Fibroblast of lung (primary cell): ENCODE measurements at regions not wholly inside any gene's neighbourhood (a gene's known extent, or its start where the extent isn't known, plus 50 kb on each side); places are given as distances from the start of the nearest gene placed in this dataset.

Experiments
- DNase-seq, 2 donors: peaks; one replicate each; pipeline versions ENCODE4 v3.0.0 to v3.0.0-alpha.2; 2010; ENCODE audit warnings: low read depth in 2 of 2
- H2AFZ ChIP-seq: 2 replicates; pipeline ENCODE4 v1.5.1; 2012; ENCODE audit warnings: low read length, control low read depth, inconsistent platforms
- H3K27ac ChIP-seq: 2 replicates; pipeline ENCODE4 v1.5.1; 2011; ENCODE audit warnings: low read length, control low read depth; ENCODE audit not compliant: insufficient read depth
- H3K27me3 ChIP-seq: 2 replicates; pipeline ENCODE4 v1.5.1; 2011; ENCODE audit warnings: mild to moderate bottlenecking, low read length; ENCODE audit not compliant: control insufficient read depth, insufficient read depth
- H3K36me3 ChIP-seq: 2 replicates; pipeline ENCODE4 v1.5.1; 2011; ENCODE audit warnings: low read length; ENCODE audit not compliant: control insufficient read depth, insufficient read depth
- H3K4me1 ChIP-seq: 2 replicates; pipeline ENCODE4 v1.5.1; 2011; ENCODE audit warnings: low read length; ENCODE audit not compliant: control insufficient read depth, insufficient read depth; ENCODE audit errors: extremely low read depth
- H3K4me2 ChIP-seq: 2 replicates; pipeline ENCODE4 v1.5.1; 2011; ENCODE audit warnings: low read length, control low read depth; ENCODE audit not compliant: insufficient read depth; ENCODE audit errors: extremely low read depth
- H3K4me3 ChIP-seq, 4 experiments: fragments of 200-600 bp in 1 of 4; sonication (generic) in 1 of 4; replicated peaks in 1 of 4; 2 replicates each; pipeline ENCODE4 v1.5.1; 2011 to 2016; ENCODE audit warnings: low read length in 4 of 4, low read depth in 3 of 4, mild to moderate bottlenecking in 3 of 4, control low read depth in 2 of 4, inconsistent platforms in 1 of 4, mixed read lengths in 1 of 4; ENCODE audit not compliant: insufficient read depth in 1 of 4; ENCODE audit errors: control extremely low read depth in 1 of 4
- H3K79me2 ChIP-seq: 2 replicates; pipeline ENCODE4 v1.5.1; 2012; ENCODE audit warnings: mild to moderate bottlenecking, low read length, inconsistent platforms; ENCODE audit not compliant: control insufficient read depth, insufficient read depth
- H3K9ac ChIP-seq: 2 replicates; pipeline ENCODE4 v1.5.1; 2011; ENCODE audit warnings: mild to moderate bottlenecking, low read length, control low read depth; ENCODE audit not compliant: insufficient read depth
- H3K9me3 ChIP-seq: 2 replicates; pipeline ENCODE4 v1.5.1; 2012; ENCODE audit warnings: low read depth, low read length; ENCODE audit not compliant: control insufficient read depth, insufficient read depth
- H4K20me1 ChIP-seq: 2 replicates; pipeline ENCODE4 v1.5.1; 2011; ENCODE audit warnings: low read length; ENCODE audit not compliant: control insufficient read depth, insufficient read depth; ENCODE audit errors: extremely low read depth
- CTCF ChIP-seq, 2 donors: IDR thresholded peaks in 1 of 2; conservative IDR thresholded peaks in 1 of 2; 1 replicate in 1 of 2; 2 replicates in 1 of 2; pipeline ENCODE4 v1.5.1; 2011 to 2012; ENCODE audit warnings: low read length in 2 of 2, control low read depth in 1 of 2, inconsistent platforms in 1 of 2, low read depth in 1 of 2, mild to moderate bottlenecking in 1 of 2
- EZH2 ChIP-seq: IDR thresholded peaks from 2 replicates; pipeline ENCODE4 v1.5.1; 2012; ENCODE audit warnings: low read length, control low read depth, mild to moderate bottlenecking; ENCODE audit errors: missing control alignments

DNA sequence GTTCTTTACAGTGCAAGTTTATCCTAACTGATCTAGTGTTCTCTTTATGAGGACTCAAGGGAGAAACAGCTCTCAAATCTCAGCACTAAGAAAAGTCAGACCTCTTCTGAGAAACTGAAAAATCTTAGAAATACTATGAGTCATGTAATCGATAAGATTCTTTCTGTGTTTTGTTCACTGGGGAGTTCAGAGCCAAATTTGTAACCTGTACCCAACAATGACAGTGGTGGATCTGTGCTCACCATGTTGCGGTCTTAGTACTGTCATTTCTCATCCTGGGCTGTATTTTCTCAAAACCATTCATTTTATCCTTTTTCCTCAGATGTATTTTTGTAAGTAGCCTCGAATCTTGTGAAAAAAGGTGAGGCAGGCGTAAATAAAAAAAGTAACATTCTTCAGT lies 146.4 kb downstream of the ACER2 start:
- no peak for TF ChIP-seq EZH2
- TF ChIP-seq CTCF (conservative IDR thresholded peaks at IDR 0.05 in 1 of 2, IDR thresholded peaks at IDR 0.05 in 1 of 2; ENCODE audit: low read depth in 1 of 2, low read length in 2 of 2) = no peak
- DNase-seq = no peak

GRCh38 chr9:19554529-19554928 lies 145.7 kb downstream of the ACER2 start:
- Histone ChIP-seq H3K4me1 (no peaks in the 10 kb centered on the region), H3K79me2 (no peaks in the 10 kb centered on the region), H3K4me2 (no peak overlapping the region), H3K27ac (no peak overlapping the region), H4K20me1 (no peaks in the 10 kb centered on the region), H3K9ac (no peak overlapping the region), H2AFZ (no peak overlapping the region), H3K27me3 (no peaks in the 10 kb centered on the region), H3K9me3 (no peaks in the 10 kb centered on the region), H3K4me3 (no peak overlapping the region), H3K36me3 (no peaks in the 10 kb centered on the region)
- no peak for TF ChIP-seq EZH2
- no peak for TF ChIP-seq CTCF (conservative IDR thresholded peaks at IDR 0.05 in 1 of 2, IDR thresholded peaks at IDR 0.05 in 1 of 2; ENCODE audit: low read depth in 1 of 2, low read length in 2 of 2)
- DNase-seq = no peak

More for the DNA sequence above, 146.4 kb downstream of the ACER2 start:
- Histone ChIP-seq H3K9ac (no peak overlapping the region), H3K27ac (no peak overlapping the region), H4K20me1 (no peaks in the 10 kb centered on the region), H3K4me1 (no peaks in the 10 kb centered on the region), H3K4me3 (no peak overlapping the region), H3K79me2 (no peaks in the 10 kb centered on the region), H3K4me2 (no peak overlapping the region), H3K27me3 (no peaks in the 10 kb centered on the region), H2AFZ (no peak overlapping the region), H3K9me3 (no peaks in the 10 kb centered on the region), H3K36me3 (no peaks in the 10 kb centered on the region)

DNA sequence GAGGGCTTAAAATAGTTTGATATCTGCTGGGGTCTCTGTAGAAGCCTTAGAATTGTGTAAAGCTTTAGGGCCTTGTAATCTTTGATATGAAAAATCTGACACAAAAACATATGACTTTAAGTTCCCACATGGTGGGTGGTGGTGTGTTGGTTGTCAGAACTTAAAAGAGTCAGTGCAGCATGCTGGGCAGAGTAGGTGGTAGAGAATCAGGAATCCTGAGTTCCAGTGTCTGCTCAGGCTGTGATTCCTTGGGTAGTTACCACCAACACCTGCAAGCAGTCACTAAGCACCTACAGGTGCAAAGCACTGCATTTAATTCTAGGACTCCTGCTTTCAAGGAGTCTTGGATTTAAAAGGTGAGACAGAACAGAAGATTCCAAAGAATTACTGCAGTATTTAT lies 144.6 kb downstream of the ACER2 start:
- DNase-seq = no peak
- no peak for TF ChIP-seq EZH2
- no peak for TF ChIP-seq CTCF (conservative IDR thresholded peaks at IDR 0.05 in 1 of 2, IDR thresholded peaks at IDR 0.05 in 1 of 2; ENCODE audit: low read depth in 1 of 2, low read length in 2 of 2)
- no peaks in the 10 kb centered on the region for H3K79me2 ChIP-seq

More for the DNA sequence above, 144.6 kb downstream of the ACER2 start:
- H3K9me3 ChIP-seq = no peaks in the 10 kb centered on the region
- no peaks in the 10 kb centered on the region for H3K27me3 ChIP-seq
- H3K4me2 ChIP-seq = no peak overlapping the region
- no peaks in the 10 kb centered on the region for H3K36me3 ChIP-seq
- no peak overlapping the region for H3K4me3 ChIP-seq
- H3K27ac ChIP-seq = no peak overlapping the region
- no peaks in the 10 kb centered on the region for H4K20me1 ChIP-seq
- no peaks in the 10 kb centered on the region for H3K4me1 ChIP-seq
- no peak overlapping the region for H3K9ac ChIP-seq
- H2AFZ ChIP-seq = no peak overlapping the region
